ENCODE measurements at regions not wholly inside any gene's neighbourhood (a gene's known extent, or its start where the extent isn't known, plus 50 kb on each side); places are given as distances from the start of the nearest gene placed in this dataset.

GRCh38 chr17:33942414-33942813 lies 312.7 kb upstream of the CCL2 start:
- Histone ChIP-seq H3K9me3 (ENCODE audit: control insufficient read depth in 4 of 4, insufficient read depth in 3 of 4, low read length in 3 of 4) (no peaks in the 10 kb centered on the region), H3K4me3 (no peak overlapping the region), H3K9ac (ENCODE audit: insufficient read depth in 1 of 2, low read length in 2 of 2) (no peak overlapping the region), H3K4me1 (ENCODE audit: control insufficient read depth in 5 of 5, insufficient read depth in 5 of 5, low read length in 5 of 5) (no peaks in the 10 kb centered on the region), H3K27me3 (ENCODE audit: control insufficient read depth in 3 of 3, insufficient read depth in 3 of 3, low read length in 2 of 3) (no peaks in the 10 kb centered on the region), H3K27ac (ENCODE audit: low read depth in 1 of 2, low read length in 1 of 2) (no peak overlapping the region), H3K36me3 (ENCODE audit: control insufficient read depth in 4 of 4, insufficient read depth in 4 of 4, low read length in 4 of 4) (no peaks in the 10 kb centered on the region)
- WGBS, 2 donors, result 41 to 52% methylated on average over 4 of the region's 4 CpGs
- no peak for TF ChIP-seq CTCF (IDR thresholded peaks at IDR 0.05; ENCODE audit: control extremely low read depth, extremely low read depth)
- no peak for DNase-seq
- no peak for ATAC-seq (ENCODE audit: insufficient read depth, low FRiP score)

GRCh38 chr17:33944412-33944811 lies 310.7 kb upstream of the CCL2 start:
- Histone ChIP-seq H3K27ac (ENCODE audit: low read depth in 1 of 2, low read length in 1 of 2) (no peak overlapping the region), H3K9ac (ENCODE audit: insufficient read depth in 1 of 2, low read length in 2 of 2) (no peak overlapping the region), H3K27me3 (ENCODE audit: control insufficient read depth in 3 of 3, insufficient read depth in 3 of 3, low read length in 2 of 3) (no peaks in the 10 kb centered on the region), H3K4me1 (ENCODE audit: control insufficient read depth in 5 of 5, insufficient read depth in 5 of 5, low read length in 5 of 5) (no peaks in the 10 kb centered on the region), H3K9me3 (ENCODE audit: control insufficient read depth in 4 of 4, insufficient read depth in 3 of 4, low read length in 3 of 4) (no peaks in the 10 kb centered on the region), H3K36me3 (ENCODE audit: control insufficient read depth in 4 of 4, insufficient read depth in 4 of 4, low read length in 4 of 4) (no peaks in the 10 kb centered on the region), H3K4me3 (no peak overlapping the region)
- no peak for TF ChIP-seq CTCF (IDR thresholded peaks at IDR 0.05; ENCODE audit: control extremely low read depth, extremely low read depth)
- WGBS, 2 donors, result 61 to 84% methylated on average over 4 of the region's 4 CpGs
- DNase-seq (no peak), ATAC-seq (ENCODE audit: insufficient read depth, low FRiP score) (no peak)

- Histone ChIP-seq H3K27ac (ENCODE audit: low read depth in 1 of 2, low read length in 1 of 2) (no peak overlapping the region), H3K9me3 (ENCODE audit: control insufficient read depth in 4 of 4, insufficient read depth in 3 of 4, low read length in 3 of 4) (no peaks in the 10 kb centered on the region), H3K27me3 (ENCODE audit: control insufficient read depth in 3 of 3, insufficient read depth in 3 of 3, low read length in 2 of 3) (no peaks in the 10 kb centered on the region), H3K4me3 (no peak overlapping the region), H3K9ac (ENCODE audit: insufficient read depth in 1 of 2, low read length in 2 of 2) (no peak overlapping the region), H3K4me1 (ENCODE audit: control insufficient read depth in 5 of 5, insufficient read depth in 5 of 5, low read length in 5 of 5) (no peaks in the 10 kb centered on the region), H3K36me3 (ENCODE audit: control insufficient read depth in 4 of 4, insufficient read depth in 4 of 4, low read length in 4 of 4) (no peaks in the 10 kb centered on the region)
- ATAC-seq (ENCODE audit: insufficient read depth, low FRiP score) (no peak), DNase-seq (no peak)
- no peak for TF ChIP-seq CTCF (IDR thresholded peaks at IDR 0.05; ENCODE audit: control extremely low read depth, extremely low read depth)
- WGBS, 2 donors, result 77 to 93% methylated on average over 2 of the region's 2 CpGs
Measured at GRCh38 chr17:33944826-33945225, 310.3 kb upstream of the CCL2 start.

Data from lung (tissue), 11 donors.